ENCODE measurements at regions not wholly inside any gene's neighbourhood (a gene's known extent, or its start where the extent isn't known, plus 50 kb on each side); places are given as distances from the start of the nearest gene placed in this dataset.
"Not testable (repeated sequence)": the region's sequence is repeated elsewhere in the genome, so short reads cannot be mapped to it uniquely, and the experiment has no call there.

- peaks cover 15% of the 10 kb centered on the region for H3K9me3 Mint-ChIP-seq
- POLR2A ChIA-PET, result interaction anchor here (0.7 kb wide), 1 partner anchor 297 kb away, joined by 3 read pairs; no protein-coding TSS in a partner anchor
- no peak overlapping the region for H3K4me3 Mint-ChIP-seq
- intact Hi-C loops (cut with micrococcal nuclease), result no loop called here
- no peak for ATAC-seq
- H3K4me1 Mint-ChIP-seq (ENCODE audit: low read depth), result no peaks in the 10 kb centered on the region
- TF ChIP-seq CTCF (IDR thresholded peaks at IDR 0.05), result no peak
- DNase-seq, result no peak
- H3K36me3 Mint-ChIP-seq (ENCODE audit: low read depth), result no peaks in the 10 kb centered on the region
- H3K27me3 Mint-ChIP-seq, result peaks cover 2% of the 10 kb centered on the region
- CTCF ChIA-PET, result no interaction called here
- no peak overlapping the region for H3K27ac Mint-ChIP-seq
Observed at GRCh38 chr13:73310366-73310765, 251.6 kb downstream of the KLF5 start.

- CTCF ChIA-PET, result no interaction called here
Observed at GRCh38 chr13:73307481-73307880, 248.7 kb downstream of the KLF5 start.

GRCh38 chr13:73306688-73307087, 247.9 kb downstream of the KLF5 start:
- DNase-seq (no peak), ATAC-seq (no peak)
- Mint-ChIP-seq H3K27ac (no peak overlapping the region), H3K36me3 (ENCODE audit: low read depth) (no peaks in the 10 kb centered on the region), H3K4me1 (ENCODE audit: low read depth) (peaks cover 2% of the 10 kb centered on the region), H3K9me3 (no peaks in the 10 kb centered on the region), H3K27me3 (peaks cover 2% of the 10 kb centered on the region), H3K4me3 (no peak overlapping the region)
- ChIA-PET POLR2A (no interaction called here), CTCF (no interaction called here)
- no peak for TF ChIP-seq CTCF (IDR thresholded peaks at IDR 0.05)
- intact Hi-C loops (cut with micrococcal nuclease), result no loop called here

More at GRCh38 chr13:73307481-73307880, 248.7 kb downstream of the KLF5 start:
- intact Hi-C loops (cut with micrococcal nuclease), result no loop called here
- Mint-ChIP-seq H3K27me3 (peaks cover 2% of the 10 kb centered on the region), H3K4me1 (ENCODE audit: low read depth) (peaks cover 2% of the 10 kb centered on the region), H3K4me3 (no peak overlapping the region), H3K27ac (no peak overlapping the region), H3K9me3 (no peaks in the 10 kb centered on the region), H3K36me3 (ENCODE audit: low read depth) (no peaks in the 10 kb centered on the region)
- no peak for DNase-seq
- ATAC-seq, result no peak
- POLR2A ChIA-PET, result no interaction called here
- TF ChIP-seq CTCF (IDR thresholded peaks at IDR 0.05), result no peak

GRCh38 chr13:73304442-73304841, 245.6 kb downstream of the KLF5 start:
- ChIA-PET CTCF (no interaction called here), POLR2A (no interaction called here)
- intact Hi-C loops (cut with micrococcal nuclease), result no loop called here
- H3K4me1 Mint-ChIP-seq (ENCODE audit: low read depth), result peaks cover 2% of the 10 kb centered on the region
- no peak overlapping the region for H3K27ac Mint-ChIP-seq
- no peaks in the 10 kb centered on the region for H3K9me3 Mint-ChIP-seq
- ATAC-seq, result no peak
- peaks cover 2% of the 10 kb centered on the region for H3K27me3 Mint-ChIP-seq
- no peaks in the 10 kb centered on the region for H3K36me3 Mint-ChIP-seq (ENCODE audit: low read depth)
- no peak overlapping the region for H3K4me3 Mint-ChIP-seq
- TF ChIP-seq CTCF (IDR thresholded peaks at IDR 0.05), result no peak
- no peak for DNase-seq

GRCh38 chr13:73303851-73304250, 245.0 kb downstream of the KLF5 start:
- Mint-ChIP-seq H3K4me1 (ENCODE audit: low read depth) (peaks cover 2% of the 10 kb centered on the region), H3K9me3 (no peaks in the 10 kb centered on the region), H3K36me3 (ENCODE audit: low read depth) (no peaks in the 10 kb centered on the region), H3K27me3 (peaks cover 2% of the 10 kb centered on the region), H3K27ac (no peak overlapping the region), H3K4me3 (no peak overlapping the region)
- no peak for TF ChIP-seq CTCF (IDR thresholded peaks at IDR 0.05)
- ATAC-seq (peak; percentile 82), DNase-seq (peak; percentile 44)
- ChIA-PET POLR2A (no interaction called here), CTCF (no interaction called here)
- intact Hi-C loops (cut with micrococcal nuclease), result no loop called here

GRCh38 chr13:73301622-73302021, 242.8 kb downstream of the KLF5 start:
- H3K27me3 Mint-ChIP-seq; H3K36me3 Mint-ChIP-seq (ENCODE audit: low read depth); POLR2A ChIA-PET; H3K4me3 Mint-ChIP-seq; CTCF ChIA-PET; DNase-seq; H3K27ac Mint-ChIP-seq; ATAC-seq; intact Hi-C loops (cut with micrococcal nuclease); H3K9me3 Mint-ChIP-seq; H3K4me1 Mint-ChIP-seq (ENCODE audit: low read depth): not testable (repeated sequence)
